Endothelial cell of umbilical vein (primary cell): ENCODE measurements at regions not wholly inside any gene's neighbourhood (a gene's known extent, or its start where the extent isn't known, plus 50 kb on each side); places are given as distances from the start of the nearest gene placed in this dataset.

ENCODE experiments used
- BruUV-seq: library from RNA; stranded (reverse); fragments of 400-500 nt; replicated peaks from 2 replicates; lab custom pipeline; 2021; lab: Mats Ljungman, UMichigan
- CTCF ChIA-PET: fragments of 300-600, 350-600 bp; sonication (Branson Sonifier 250); formaldehyde crosslinking; loops from one replicate; lab custom pipeline; 2021; ENCODE audit warnings: antibody characterized with exemption, inconsistent platforms; lab: Charles Lee
- POLR2A ChIA-PET: fragments of 300-600, 350-600 bp; sonication (Branson Sonifier 250); formaldehyde crosslinking; loops from one replicate; lab custom pipeline; 2021; ENCODE audit warnings: antibody characterized with exemption, inconsistent platforms; lab: Charles Lee
- DNase-seq: peaks from one replicate; pipeline ENCODE4 v3.0.0-alpha.2; 2011; ENCODE audit warnings: low read depth, low spot score
- FAIRE-seq: peaks from 2 replicates; lab custom pipeline; 2011; peaks lifted over from hg19 to GRCh38; lab: Jason Lieb, UNC
- H2AFZ ChIP-seq: 2 replicates; pipeline ENCODE4 v1.6.0; 2012; ENCODE audit warnings: low read depth, low read length, control low read depth, inconsistent platforms
- H3K27ac ChIP-seq: 2 replicates; pipeline ENCODE4 v1.5.1; 2011; ENCODE audit warnings: low read depth, mild to moderate bottlenecking, control low read depth, low read length, moderate library complexity; ENCODE audit not compliant: insufficient read depth
- H3K27me3 ChIP-seq, 2 experiments: 2 replicates each; pipeline versions ENCODE4 v1.6.0 to v1.6.1; 2011; ENCODE audit warnings: low read length in 2 of 2, mixed read lengths in 1 of 2; ENCODE audit not compliant: control insufficient read depth in 2 of 2, insufficient read depth in 2 of 2
- H3K36me3 ChIP-seq, 2 experiments: 2 replicates in 1 of 2; 3 replicates in 1 of 2; pipeline ENCODE4 v1.5.1; 2011; ENCODE audit warnings: low read length in 2 of 2, mild to moderate bottlenecking in 1 of 2, moderate library complexity in 1 of 2; ENCODE audit not compliant: control insufficient read depth in 2 of 2, insufficient read depth in 2 of 2; ENCODE audit errors: extremely low read depth in 1 of 2
- H3K4me1 ChIP-seq: 3 replicates; pipeline ENCODE4 v1.5.1; 2011; ENCODE audit warnings: mild to moderate bottlenecking, low read length; ENCODE audit not compliant: control insufficient read depth, insufficient read depth; ENCODE audit errors: extremely low read depth
- H3K4me2 ChIP-seq: 2 replicates; pipeline ENCODE4 v1.6.1; 2011; ENCODE audit warnings: low read length, control low read depth, mixed read lengths; ENCODE audit not compliant: insufficient read depth
- H3K4me3 ChIP-seq, 3 experiments: fragments of 200-600 bp in 1 of 3; sonication (generic), shearing (Covaris generic) in 1 of 3; replicated peaks in 1 of 3; 2 replicates each; pipeline ENCODE4 v1.5.1; 2011 to 2016; ENCODE audit warnings: control low read depth in 3 of 3, low read length in 3 of 3, mild to moderate bottlenecking in 2 of 3, inconsistent platforms in 1 of 3, low read depth in 1 of 3, moderate library complexity in 1 of 3; ENCODE audit not compliant: insufficient read depth in 1 of 3
- H3K79me2 ChIP-seq: 2 replicates; pipeline ENCODE4 v1.6.0; 2012; ENCODE audit warnings: low read length, inconsistent platforms; ENCODE audit not compliant: control insufficient read depth, insufficient read depth
- H3K9ac ChIP-seq: replicated peaks from 2 replicates; pipeline ENCODE3; 2011; ENCODE audit warnings: low read length, control low read depth; ENCODE audit not compliant: insufficient read depth; ENCODE audit errors: extremely low read depth
- H3K9me1 ChIP-seq: replicated peaks from 3 replicates; pipeline ENCODE4 v1.6.0; 2011; ENCODE audit warnings: mild to moderate bottlenecking, low read length; ENCODE audit not compliant: control insufficient read depth, insufficient read depth; ENCODE audit errors: extremely low read depth
- H3K9me3 ChIP-seq: replicated peaks from 2 replicates; pipeline ENCODE4 v1.5.1; 2012; ENCODE audit warnings: low read length, inconsistent platforms; ENCODE audit not compliant: control insufficient read depth, insufficient read depth
- H4K20me1 ChIP-seq: replicated peaks from 2 replicates; pipeline ENCODE3; 2011; ENCODE audit warnings: mild to moderate bottlenecking, low read length; ENCODE audit not compliant: control insufficient read depth, insufficient read depth; ENCODE audit errors: extremely low read depth
- CTCF ChIP-seq, 2 donors: IDR thresholded peaks; 1 replicate in 1 of 2; 2 replicates in 1 of 2; pipeline ENCODE4 v1.5.1; 2011; ENCODE audit warnings: low read length in 2 of 2, mild to moderate bottlenecking in 2 of 2, moderate library complexity in 2 of 2, control low read depth in 1 of 2, inconsistent platforms in 1 of 2, low read depth in 1 of 2; ENCODE audit not compliant: insufficient read depth in 1 of 2; ENCODE audit errors: extremely low read depth in 1 of 2
- EZH2 ChIP-seq: IDR thresholded peaks from 2 replicates; pipeline ENCODE4 v1.6.1; 2012; ENCODE audit warnings: borderline replicate concordance, low read depth, mild to moderate bottlenecking, moderate library complexity, low read length, inconsistent platforms; ENCODE audit not compliant: severe bottlenecking
- FOS ChIP-seq: IDR thresholded peaks from 2 replicates; pipeline ENCODE4 v1.6.1; 2011; ENCODE audit warnings: mild to moderate bottlenecking, low read length, moderate library complexity, borderline replicate concordance; ENCODE audit not compliant: insufficient read depth
- GATA2 ChIP-seq: IDR thresholded peaks from 2 replicates; pipeline ENCODE4 v1.7.0; 2011; ENCODE audit warnings: low read depth, mild to moderate bottlenecking, moderate library complexity, mixed read lengths, low read length; ENCODE audit not compliant: insufficient read length, insufficient read depth
- JUN ChIP-seq: IDR thresholded peaks from 2 replicates; pipeline ENCODE4 v1.6.1; 2011; ENCODE audit warnings: borderline replicate concordance, low read depth; ENCODE audit not compliant: insufficient read length, insufficient read depth
- MAX ChIP-seq: IDR thresholded peaks from 2 replicates; pipeline ENCODE4 v1.6.1; 2011; ENCODE audit not compliant: insufficient read depth, insufficient read length
- MYC ChIP-seq: IDR thresholded peaks from one replicate; pipeline ENCODE4 v1.6.1; 2011; ENCODE audit warnings: mild to moderate bottlenecking, low read depth, low read length
- POLR2A ChIP-seq: IDR thresholded peaks from 2 replicates; pipeline ENCODE4 v1.6.1; 2012; ENCODE audit warnings: low read depth, mild to moderate bottlenecking, control low read depth, low read length
- POLR2AphosphoS5 ChIP-seq: IDR thresholded peaks from 2 replicates; pipeline ENCODE4 v1.6.1; 2012; ENCODE audit warnings: low read depth, mild to moderate bottlenecking, control low read depth, low read length, moderate library complexity; ENCODE audit not compliant: insufficient read depth
- dilution Hi-C: fragments of 300-500 bp; cut with MboI; formaldehyde crosslinking; loops from one replicate; pipeline ENCODE4 v1.15.0; 2019; ENCODE audit warnings: low sequenced_read_pairs; ENCODE audit not compliant: extremely low pct_ligation_motif_present
- intact Hi-C: fragments of 100-400 bp; cut with micrococcal nuclease; formaldehyde crosslinking; loops from one replicate; pipeline ENCODE4 v1.10.0; 2022

DNA sequence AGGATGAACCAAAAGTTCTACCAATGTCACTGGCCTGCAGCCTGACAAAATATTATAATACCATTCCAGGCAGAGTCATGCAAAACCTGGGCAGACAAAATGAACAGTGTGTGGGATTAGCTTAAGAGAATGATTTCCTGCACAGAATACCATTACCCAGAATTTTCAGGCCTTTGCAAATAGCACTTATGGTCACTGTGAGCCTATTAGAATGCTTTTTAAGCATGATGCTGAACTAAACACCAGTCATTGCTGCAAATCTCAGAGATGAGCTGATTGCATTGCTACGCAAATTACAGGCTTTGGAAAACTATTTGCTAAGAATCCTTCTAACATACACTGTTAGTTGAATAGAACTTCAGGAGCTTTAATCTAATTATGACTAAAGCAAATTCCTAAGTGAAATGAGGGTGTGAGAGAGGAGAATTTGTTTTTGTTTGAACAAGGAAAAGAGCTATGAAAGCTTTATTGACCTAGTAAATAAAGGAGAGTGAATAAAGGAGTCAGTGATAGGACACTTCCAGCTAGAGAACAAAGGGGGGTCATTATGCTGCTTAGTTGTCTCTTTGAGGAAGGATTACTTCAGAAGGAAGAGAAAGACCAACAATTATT lies 398.8 kb downstream of the HS3ST3B1 start:
- H3K4me3 ChIP-seq, result no peak overlapping the region
- H3K79me2 ChIP-seq, result no peaks in the 10 kb centered on the region
- H3K4me2 ChIP-seq, result no peak overlapping the region
- no peak for FAIRE-seq
- ChIA-PET CTCF (no interaction called here), POLR2A (no interaction called here)
- no peaks in the 10 kb centered on the region for H3K27me3 ChIP-seq
- TF ChIP-seq JUN (no peak), MAX (no peak), GATA2 (no peak), CTCF (IDR thresholded peaks at IDR 0.05; ENCODE audit: extremely low read depth in 1 of 2, insufficient read depth in 1 of 2, low read depth in 1 of 2, low read length in 2 of 2) (no peak), FOS (no peak), POLR2A (no peak), MYC (no peak), EZH2 (no peak), POLR2AphosphoS5 (no peak)
- H3K9me1 ChIP-seq, result no peaks in the 10 kb centered on the region
- H3K9ac ChIP-seq, result no peak overlapping the region
- intact Hi-C loops, result no loop called here
- DNase-seq, result no peak
- dilution Hi-C loops, result no loop called here
- H2AFZ ChIP-seq, result no peak overlapping the region
- H3K27ac ChIP-seq, result no peak overlapping the region
- peaks cover 5% of the 10 kb centered on the region for H3K9me3 ChIP-seq
- H3K4me1 ChIP-seq, result no peaks in the 10 kb centered on the region
- no TSS peak for BruUV-seq
- H3K36me3 ChIP-seq, result no peaks in the 10 kb centered on the region
- H4K20me1 ChIP-seq, result no peaks in the 10 kb centered on the region
